Astrocyte (in vitro differentiated cells and primary cell): ENCODE measurements at regions not wholly inside any gene's neighbourhood (a gene's known extent, or its start where the extent isn't known, plus 50 kb on each side); places are given as distances from the start of the nearest gene placed in this dataset.

Experiments used
- EZH2 ChIP-seq: IDR thresholded peaks from 2 replicates; pipeline ENCODE4 v1.6.1; 2012; ENCODE audit warnings: mild to moderate bottlenecking, low read length, inconsistent platforms; ENCODE audit not compliant: insufficient read depth
- TF ChIP-seq, protein P1 (sequence below): IDR thresholded peaks from 2 replicates; pipeline ENCODE4 v1.5.1; 2011; ENCODE audit warnings: low read depth, mild to moderate bottlenecking, inconsistent platforms, low read length, moderate library complexity; ENCODE audit not compliant: insufficient read depth

DNA sequence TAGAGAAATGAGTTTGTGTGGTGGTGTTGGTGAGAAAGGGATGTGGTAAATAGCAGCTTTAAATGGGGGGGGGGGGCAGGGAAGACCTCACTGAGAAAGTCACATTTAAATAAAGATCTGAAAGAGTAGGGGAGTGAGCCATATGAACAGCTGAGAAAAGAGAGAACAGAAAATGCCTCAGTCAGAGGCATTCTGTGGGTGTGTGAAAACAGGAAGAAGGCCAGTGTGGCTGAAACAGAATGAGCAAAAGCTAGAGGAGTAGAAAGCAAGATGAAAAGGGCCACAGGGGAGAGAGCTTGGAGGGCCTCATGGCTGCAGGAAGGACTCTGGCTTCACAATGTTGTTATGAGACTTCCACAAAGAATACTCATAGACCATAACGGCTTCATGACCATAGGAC lies 783.3 kb downstream of the ZPLD1 start:
- TF ChIP-seq, protein P1, sequence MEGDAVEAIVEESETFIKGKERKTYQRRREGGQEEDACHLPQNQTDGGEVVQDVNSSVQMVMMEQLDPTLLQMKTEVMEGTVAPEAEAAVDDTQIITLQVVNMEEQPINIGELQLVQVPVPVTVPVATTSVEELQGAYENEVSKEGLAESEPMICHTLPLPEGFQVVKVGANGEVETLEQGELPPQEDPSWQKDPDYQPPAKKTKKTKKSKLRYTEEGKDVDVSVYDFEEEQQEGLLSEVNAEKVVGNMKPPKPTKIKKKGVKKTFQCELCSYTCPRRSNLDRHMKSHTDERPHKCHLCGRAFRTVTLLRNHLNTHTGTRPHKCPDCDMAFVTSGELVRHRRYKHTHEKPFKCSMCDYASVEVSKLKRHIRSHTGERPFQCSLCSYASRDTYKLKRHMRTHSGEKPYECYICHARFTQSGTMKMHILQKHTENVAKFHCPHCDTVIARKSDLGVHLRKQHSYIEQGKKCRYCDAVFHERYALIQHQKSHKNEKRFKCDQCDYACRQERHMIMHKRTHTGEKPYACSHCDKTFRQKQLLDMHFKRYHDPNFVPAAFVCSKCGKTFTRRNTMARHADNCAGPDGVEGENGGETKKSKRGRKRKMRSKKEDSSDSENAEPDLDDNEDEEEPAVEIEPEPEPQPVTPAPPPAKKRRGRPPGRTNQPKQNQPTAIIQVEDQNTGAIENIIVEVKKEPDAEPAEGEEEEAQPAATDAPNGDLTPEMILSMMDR, result no peak
- TF ChIP-seq EZH2, result no peak
